ENCODE measurements at regions not wholly inside any gene's neighbourhood (a gene's known extent, or its start where the extent isn't known, plus 50 kb on each side); places are given as distances from the start of the nearest gene placed in this dataset.
"Not testable (repeated sequence)": the region's sequence is repeated elsewhere in the genome, so short reads cannot be mapped to it uniquely, and the experiment has no call there.

- no peak for DNase-seq (ENCODE audit: low spot score)
Observed at GRCh38 chr14:49946320-49947141, 53.6 kb downstream of the ARF6 start.

- no peak for DNase-seq (ENCODE audit: low spot score)
Observed at GRCh38 chr14:49947506-49947905, 54.6 kb downstream of the ARF6 start.

- peak; percentile 93 for DNase-seq (ENCODE audit: low spot score)
Observed at GRCh38 chr14:49950275-49951228, 57.7 kb downstream of the ARF6 start.

- no peak for DNase-seq (ENCODE audit: low spot score)
Observed at GRCh38 chr14:49951229-49951607, 58.3 kb downstream of the ARF6 start.

- DNase-seq (ENCODE audit: low spot score) = no peak
Observed at GRCh38 chr14:49951691-49952345, 58.9 kb downstream of the ARF6 start.

- no peak for DNase-seq (ENCODE audit: low spot score)
Observed at GRCh38 chr14:49953196-49953595, 60.3 kb downstream of the ARF6 start.

GRCh38 chr14:49954171-49954631, 61.3 kb downstream of the ARF6 start:
- DNase-seq (ENCODE audit: low spot score) = no peak

- no peak for DNase-seq (ENCODE audit: low spot score)
Observed at GRCh38 chr14:49955024-49955423, 62.1 kb downstream of the ARF6 start.

GRCh38 chr14:49957089-49957852, 64.4 kb downstream of the ARF6 start:
- DNase-seq (ENCODE audit: low spot score) = no peak

GRCh38 chr14:49959822-49960408, 67.0 kb downstream of the ARF6 start:
- DNase-seq (ENCODE audit: low spot score) = no peak

- no peak for DNase-seq (ENCODE audit: low spot score)
Observed at GRCh38 chr14:49960453-49960852, 67.6 kb downstream of the ARF6 start.

- no peak for DNase-seq (ENCODE audit: low spot score)
Observed at GRCh38 chr14:49961270-49962222, 68.7 kb downstream of the ARF6 start.

GRCh38 chr14:49962621-49963020, 69.7 kb downstream of the ARF6 start:
- peak; percentile 80 for DNase-seq (ENCODE audit: low spot score)

GRCh38 chr14:49965068-49965651, 72.3 kb downstream of the ARF6 start:
- DNase-seq (ENCODE audit: low spot score) = not testable (repeated sequence)

GRCh38 chr14:49966304-49966809, 73.5 kb downstream of the ARF6 start:
- no peak for DNase-seq (ENCODE audit: low spot score)

- DNase-seq (ENCODE audit: low spot score) = no peak
Observed at GRCh38 chr14:49966971-49967630, 74.2 kb downstream of the ARF6 start.

- no peak for DNase-seq (ENCODE audit: low spot score)
Observed at GRCh38 chr14:49969961-49970360, 77.1 kb downstream of the ARF6 start.

GRCh38 chr14:49970474-49971147, 77.7 kb downstream of the ARF6 start:
- no peak for DNase-seq (ENCODE audit: low spot score)
